Fibroblast of mammary gland (primary cell): ENCODE measurements at regions not wholly inside any gene's neighbourhood (a gene's known extent, or its start where the extent isn't known, plus 50 kb on each side); places are given as distances from the start of the nearest gene placed in this dataset.

Experiments
- DNase-seq: peaks from one replicate; pipeline ENCODE4 v3.0.0-alpha.2; 2010; ENCODE audit warnings: low read depth
- H3K4me3 ChIP-seq: 2 replicates; pipeline ENCODE4 v1.5.1; 2011; ENCODE audit warnings: low read depth, mild to moderate bottlenecking, low read length, moderate library complexity; ENCODE audit not compliant: control insufficient read depth
- CTCF ChIP-seq: conservative IDR thresholded peaks from 2 replicates; pipeline ENCODE4 v1.5.1; 2011; ENCODE audit warnings: low read depth, low read length, inconsistent platforms; ENCODE audit not compliant: control insufficient read depth, insufficient read depth

- DNase-seq: no peak
- no peak for TF ChIP-seq CTCF
- H3K4me3 ChIP-seq: no peak overlapping the region
These were observed 1308.6 kb downstream of the ARAP2 start for GRCh38 chr4:34935739-34936138.

DNA sequence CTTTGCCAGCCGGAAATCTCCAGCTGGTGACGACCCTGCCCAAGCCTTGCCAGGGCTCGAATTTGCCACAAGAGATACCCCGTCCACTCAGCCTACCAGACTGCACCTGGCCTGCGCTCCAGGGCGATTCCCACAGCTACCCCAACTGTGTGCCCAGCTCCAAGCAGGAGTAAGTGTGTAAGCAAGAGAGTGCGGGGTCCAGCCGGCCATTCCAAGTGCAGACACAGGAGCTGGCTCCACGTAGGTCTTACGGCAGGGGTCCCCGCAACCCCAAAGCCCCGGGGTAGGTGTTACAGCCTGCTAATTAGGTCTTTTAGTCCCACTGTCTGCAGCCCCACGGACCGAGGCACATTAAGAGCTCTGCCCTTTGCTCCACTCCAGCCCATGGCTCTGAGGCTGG lies 1305.2 kb downstream of the ARAP2 start:
- no peak for DNase-seq
- TF ChIP-seq CTCF: no peak
- H3K4me3 ChIP-seq: no peak overlapping the region

DNA sequence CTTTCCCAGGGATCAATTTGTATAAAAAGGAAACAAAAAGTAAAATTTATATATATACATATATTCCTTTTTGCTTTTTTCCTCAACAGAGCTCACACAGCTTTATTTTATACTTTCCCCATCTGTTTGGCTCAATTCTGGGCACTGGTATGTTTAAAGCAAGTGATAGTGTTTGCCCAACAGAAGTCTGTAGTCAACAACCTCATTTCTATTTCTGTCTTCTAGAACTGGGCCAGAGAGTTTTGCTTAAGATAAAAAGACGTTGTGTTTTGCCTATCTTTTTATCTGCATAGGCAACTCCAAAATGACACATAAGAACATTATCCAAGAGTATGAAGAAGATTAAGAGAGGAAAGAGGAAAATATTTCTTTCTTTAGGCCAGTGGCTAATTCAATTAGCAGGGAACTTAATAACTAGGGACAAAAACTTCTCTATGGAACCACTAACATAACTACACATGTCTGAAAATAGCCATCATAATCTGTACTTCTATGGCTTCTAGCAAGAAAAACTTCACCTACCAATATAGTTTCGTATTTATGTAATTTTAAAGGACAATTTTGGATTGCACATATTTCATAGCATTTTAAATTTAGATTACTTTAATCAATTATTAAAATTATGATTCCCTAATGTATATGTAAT lies 1300.5 kb downstream of the ARAP2 start:
- no peak for TF ChIP-seq CTCF
- H3K4me3 ChIP-seq: no peak overlapping the region
- DNase-seq: no peak

DNA sequence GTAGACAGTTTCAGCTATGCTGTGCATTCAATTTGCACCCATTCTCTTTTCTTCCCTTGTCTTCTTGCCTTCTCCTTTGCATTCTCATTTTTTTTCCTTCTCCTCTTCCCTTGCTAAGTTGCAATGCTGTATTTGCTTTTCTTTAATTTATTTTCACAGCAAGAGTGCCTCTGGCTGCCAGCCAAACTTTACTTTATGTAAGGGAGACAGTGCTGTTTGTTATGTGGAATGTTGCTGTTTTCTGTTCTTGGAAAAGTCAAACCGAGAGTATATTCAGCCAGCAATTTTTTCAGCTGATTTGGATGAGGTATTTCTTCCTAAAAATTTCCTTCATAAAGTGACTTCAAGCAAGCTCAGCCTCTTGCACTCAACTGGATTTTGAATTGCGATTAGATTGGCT lies 1293.4 kb downstream of the ARAP2 start:
- TF ChIP-seq CTCF: no peak
- H3K4me3 ChIP-seq: no peak overlapping the region
- no peak for DNase-seq

DNA sequence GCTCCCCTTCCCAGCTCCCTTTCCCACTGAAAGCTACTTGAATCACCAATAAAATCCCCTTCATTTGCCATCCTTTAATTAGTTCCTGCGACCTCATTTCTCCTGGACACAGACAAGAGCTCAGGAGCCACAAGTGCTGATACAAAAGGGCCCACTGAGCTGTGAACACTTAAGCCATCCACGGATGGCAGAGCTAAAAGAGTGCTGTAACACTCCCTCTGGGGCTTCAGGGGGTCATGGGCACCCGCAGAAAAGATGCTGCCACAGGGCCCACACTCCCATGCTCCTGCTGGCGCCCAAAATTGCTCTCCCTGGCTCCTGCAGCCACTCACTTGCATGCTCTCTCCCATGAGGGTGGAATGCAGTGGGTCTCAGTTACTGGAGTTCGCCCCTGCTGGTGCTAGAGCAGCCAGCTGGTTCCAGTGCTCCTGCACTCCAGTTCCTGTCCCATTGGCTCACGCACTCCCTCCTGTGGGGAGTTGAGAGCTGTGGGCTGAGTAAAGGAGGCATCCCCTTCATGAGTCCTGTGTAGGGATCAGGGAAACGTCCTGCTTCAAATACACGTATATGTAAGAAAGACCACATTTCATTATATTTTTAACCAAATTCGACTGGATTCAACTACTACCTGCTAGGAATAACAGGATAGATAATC lies 1291.0 kb downstream of the ARAP2 start:
- no peak overlapping the region for H3K4me3 ChIP-seq
- DNase-seq: no peak
- no peak for TF ChIP-seq CTCF

GRCh38 chr4:34964613-34965012 lies 1279.7 kb downstream of the ARAP2 start:
- H3K4me3 ChIP-seq: no peak overlapping the region
- TF ChIP-seq CTCF: no peak
- DNase-seq: no peak
